GM23338 (cell line): ENCODE measurements at regions not wholly inside any gene's neighbourhood (a gene's known extent, or its start where the extent isn't known, plus 50 kb on each side); places are given as distances from the start of the nearest gene placed in this dataset.

Experiments
- ATAC-seq: fragments of 200-7000 bp; cut with Tn5 transposase; 3 replicates; pipeline ENCODE4 v1.9.1; 2020
- DNase-seq: peaks from one replicate; pipeline ENCODE4 v3.0.0-alpha.2; 2015; ENCODE audit warnings: low spot score
- H2AFZ ChIP-seq: fragments of 200-600 bp; sonication (generic); 2 replicates; pipeline ENCODE4 v1.8.0; 2016; ENCODE audit warnings: antibody characterized with exemption, mild to moderate bottlenecking, moderate library complexity
- H3F3A ChIP-seq: fragments of 200-600 bp; sonication (generic); replicated peaks from 2 replicates; pipeline ENCODE4 v1.8.0; 2017; ENCODE audit warnings: antibody characterized with exemption, mixed run types, low read depth
- H3K27ac ChIP-seq: fragments of 200-600 bp; sonication (generic); 2 replicates; pipeline ENCODE4 v1.6.1; 2016; ENCODE audit warnings: low read depth
- H3K27me3 ChIP-seq: fragments of 200-600 bp; sonication (generic); 2 replicates; pipeline ENCODE4 v1.8.0; 2016; ENCODE audit warnings: mild to moderate bottlenecking, mixed run types, moderate library complexity; ENCODE audit not compliant: insufficient read depth
- H3K36me3 ChIP-seq: fragments of 200-600 bp; sonication (generic); 2 replicates; pipeline ENCODE4 v1.8.0; 2016; ENCODE audit warnings: mild to moderate bottlenecking; ENCODE audit not compliant: insufficient read depth
- H3K4me1 ChIP-seq: fragments of 200-600 bp; sonication (generic); 2 replicates; pipeline ENCODE4 v1.8.0; 2016; ENCODE audit warnings: mild to moderate bottlenecking, moderate library complexity; ENCODE audit not compliant: insufficient read depth
- H3K4me2 ChIP-seq: fragments of 200-600 bp; sonication (generic); 2 replicates; pipeline ENCODE4 v1.7.1; 2017; ENCODE audit warnings: mixed run types
- H3K4me3 ChIP-seq: fragments of 200-600 bp; sonication (generic); 2 replicates; pipeline ENCODE4 v1.6.1; 2016; ENCODE audit warnings: mixed run types
- H3K79me2 ChIP-seq: fragments of 200-600 bp; sonication (generic); replicated peaks from 2 replicates; pipeline ENCODE4 v1.8.0; 2017; ENCODE audit warnings: mild to moderate bottlenecking; ENCODE audit not compliant: insufficient read depth
- H3K9me2 ChIP-seq: fragments of 200-600 bp; sonication (generic); 2 replicates; pipeline ENCODE4 v1.8.0; 2017; ENCODE audit not compliant: insufficient read depth
- H4K20me1 ChIP-seq: fragments of 200-600 bp; sonication (generic); replicated peaks from 2 replicates; pipeline ENCODE4 v1.8.0; 2017; ENCODE audit warnings: mild to moderate bottlenecking; ENCODE audit not compliant: insufficient read depth
- H3K27ac Mint-ChIP-seq: 2 replicates; pipeline ENCODE4 v1.8.0; 2020; ENCODE audit warnings: inconsistent platforms, mild to moderate bottlenecking, moderate library complexity, mixed read lengths
- H3K27me3 Mint-ChIP-seq: 3 replicates; pipeline ENCODE4 v1.8.0; 2022; ENCODE audit warnings: low read depth, mild to moderate bottlenecking, moderate library complexity, mixed read lengths, inconsistent platforms; ENCODE audit not compliant: insufficient read depth, poor library complexity
- H3K36me3 Mint-ChIP-seq: 3 replicates; pipeline ENCODE4 v1.8.0; 2021; ENCODE audit warnings: low read depth, mild to moderate bottlenecking, inconsistent platforms, moderate library complexity, mixed read lengths
- H3K4me1 Mint-ChIP-seq: 3 replicates; pipeline ENCODE4 v1.8.0; 2020; ENCODE audit warnings: mild to moderate bottlenecking, inconsistent platforms, mixed read lengths
- H3K4me3 Mint-ChIP-seq: 3 replicates; pipeline ENCODE4 v1.8.0; 2021; ENCODE audit warnings: moderate library complexity, mild to moderate bottlenecking, inconsistent platforms, mixed read lengths
- H3K9me3 Mint-ChIP-seq: 3 replicates; pipeline ENCODE4 v1.8.0; 2020; ENCODE audit warnings: moderate library complexity, mild to moderate bottlenecking, inconsistent platforms, mixed read lengths
- CREB1 ChIP-seq: fragments of 250-450 bp; sonication (Bioruptor Pico); IDR thresholded peaks from 2 replicates; pipeline ENCODE4 v1.5.0; 2020; ENCODE audit warnings: low read depth, mild to moderate bottlenecking, moderate library complexity
- ETS1 ChIP-seq: IDR thresholded peaks from 2 replicates; pipeline ENCODE4 v1.6.1; 2016; ENCODE audit warnings: antibody characterized with exemption
- EZH2 ChIP-seq: fragments of 200-600 bp; sonication (generic); IDR thresholded peaks from one replicate; pipeline ENCODE4 v1.8.0; 2017; ENCODE audit warnings: antibody characterized with exemption, mild to moderate bottlenecking, low read depth; ENCODE audit not compliant: unreplicated experiment
- EZH2phosphoT487 ChIP-seq: fragments of 200-600 bp; sonication (generic); IDR thresholded peaks from one replicate; pipeline ENCODE4 v1.8.1; 2018; ENCODE audit warnings: antibody characterized with exemption; ENCODE audit not compliant: unreplicated experiment
- JUNB ChIP-seq: IDR thresholded peaks from one replicate; pipeline ENCODE4 v1.6.1; 2016; ENCODE audit warnings: antibody characterized with exemption; ENCODE audit not compliant: unreplicated experiment
- NANOG ChIP-seq: IDR thresholded peaks from 2 replicates; pipeline ENCODE4 v1.6.1; 2016; ENCODE audit warnings: antibody characterized with exemption, borderline replicate concordance
- POLR2AphosphoS5 ChIP-seq: IDR thresholded peaks from 2 replicates; pipeline ENCODE4 v1.6.1; 2016; ENCODE audit warnings: antibody characterized with exemption, low read depth
- REST ChIP-seq: IDR thresholded peaks from one replicate; pipeline ENCODE4 v1.6.1; 2018; ENCODE audit warnings: antibody characterized with exemption; ENCODE audit not compliant: unreplicated experiment
- STAT1 ChIP-seq: IDR thresholded peaks from one replicate; pipeline ENCODE4 v1.6.1; 2016; ENCODE audit warnings: antibody characterized with exemption; ENCODE audit not compliant: unreplicated experiment
- ZNF114 ChIP-seq: fragments of 250-450 bp; sonication (Bioruptor Pico); IDR thresholded peaks from 2 replicates; pipeline ENCODE4 v1.5.0; 2020; ENCODE audit warnings: mild to moderate bottlenecking, moderate library complexity
- ZNF331 ChIP-seq: fragments of 250-450 bp; sonication (Bioruptor Pico); IDR thresholded peaks from 2 replicates; pipeline ENCODE4 v1.5.0; 2020; ENCODE audit warnings: low read depth, mild to moderate bottlenecking, moderate library complexity
- ZNF462 ChIP-seq: fragments of 250-450 bp; sonication (Bioruptor Pico); IDR thresholded peaks from 2 replicates; pipeline ENCODE4 v1.5.0; 2020; ENCODE audit warnings: mild to moderate bottlenecking, moderate library complexity
- TF ChIP-seq, protein P1 (sequence below), 2 experiments: fragments of 200-600 bp in 1 of 2; sonication (generic) in 1 of 2; conservative IDR thresholded peaks; 2 replicates each; pipeline versions ENCODE4 v1.5.1 to v1.6.1; 2016 to 2017; ENCODE audit warnings: antibody characterized with exemption in 2 of 2, low read depth in 2 of 2, mild to moderate bottlenecking in 2 of 2, moderate library complexity in 1 of 2

GRCh38 chr3:154795582-154795981 is 284.5 kb upstream of the MME start:
- Histone ChIP-seq H3K27me3 (no peaks in the 10 kb centered on the region), H3K9me2 (no peaks in the 10 kb centered on the region), H3K79me2 (no peaks in the 10 kb centered on the region), H2AFZ (no peak overlapping the region), H3F3A (no peaks in the 10 kb centered on the region), H3K27ac (no peak overlapping the region), H3K4me1 (no peaks in the 10 kb centered on the region), H3K4me3 (no peak overlapping the region), H4K20me1 (no peaks in the 10 kb centered on the region), H3K4me2 (no peak overlapping the region), H3K36me3 (no peaks in the 10 kb centered on the region)
- DNase-seq (no peak), ATAC-seq (no peak)
- TF ChIP-seq ZNF462 (CRISPR knock-in tag) (no peak), REST (no peak), POLR2AphosphoS5 (no peak), NANOG (no peak), EZH2phosphoT487 (no peak), ZNF114 (CRISPR knock-in tag) (no peak), CREB1 (CRISPR knock-in tag) (no peak), ZNF331 (CRISPR knock-in tag) (no peak), JUNB (no peak), EZH2 (no peak), ETS1 (no peak), STAT1 (no peak)
- TF ChIP-seq, protein P1, sequence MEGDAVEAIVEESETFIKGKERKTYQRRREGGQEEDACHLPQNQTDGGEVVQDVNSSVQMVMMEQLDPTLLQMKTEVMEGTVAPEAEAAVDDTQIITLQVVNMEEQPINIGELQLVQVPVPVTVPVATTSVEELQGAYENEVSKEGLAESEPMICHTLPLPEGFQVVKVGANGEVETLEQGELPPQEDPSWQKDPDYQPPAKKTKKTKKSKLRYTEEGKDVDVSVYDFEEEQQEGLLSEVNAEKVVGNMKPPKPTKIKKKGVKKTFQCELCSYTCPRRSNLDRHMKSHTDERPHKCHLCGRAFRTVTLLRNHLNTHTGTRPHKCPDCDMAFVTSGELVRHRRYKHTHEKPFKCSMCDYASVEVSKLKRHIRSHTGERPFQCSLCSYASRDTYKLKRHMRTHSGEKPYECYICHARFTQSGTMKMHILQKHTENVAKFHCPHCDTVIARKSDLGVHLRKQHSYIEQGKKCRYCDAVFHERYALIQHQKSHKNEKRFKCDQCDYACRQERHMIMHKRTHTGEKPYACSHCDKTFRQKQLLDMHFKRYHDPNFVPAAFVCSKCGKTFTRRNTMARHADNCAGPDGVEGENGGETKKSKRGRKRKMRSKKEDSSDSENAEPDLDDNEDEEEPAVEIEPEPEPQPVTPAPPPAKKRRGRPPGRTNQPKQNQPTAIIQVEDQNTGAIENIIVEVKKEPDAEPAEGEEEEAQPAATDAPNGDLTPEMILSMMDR (conservative IDR thresholded peaks at IDR 0.05; ENCODE audit: low read depth in 2 of 2) = no peak
- Mint-ChIP-seq H3K27ac (no peak overlapping the region), H3K36me3 (no peaks in the 10 kb centered on the region), H3K4me1 (peaks cover 9% of the 10 kb centered on the region), H3K4me3 (no peak overlapping the region), H3K9me3 (no peaks in the 10 kb centered on the region), H3K27me3 (peaks cover 2% of the 10 kb centered on the region)
